ENCODE measurements at regions not wholly inside any gene's neighbourhood (a gene's known extent, or its start where the extent isn't known, plus 50 kb on each side); places are given as distances from the start of the nearest gene placed in this dataset.
"Not testable (repeated sequence)": the region's sequence is repeated elsewhere in the genome, so short reads cannot be mapped to it uniquely, and the experiment has no call there.

DNA sequence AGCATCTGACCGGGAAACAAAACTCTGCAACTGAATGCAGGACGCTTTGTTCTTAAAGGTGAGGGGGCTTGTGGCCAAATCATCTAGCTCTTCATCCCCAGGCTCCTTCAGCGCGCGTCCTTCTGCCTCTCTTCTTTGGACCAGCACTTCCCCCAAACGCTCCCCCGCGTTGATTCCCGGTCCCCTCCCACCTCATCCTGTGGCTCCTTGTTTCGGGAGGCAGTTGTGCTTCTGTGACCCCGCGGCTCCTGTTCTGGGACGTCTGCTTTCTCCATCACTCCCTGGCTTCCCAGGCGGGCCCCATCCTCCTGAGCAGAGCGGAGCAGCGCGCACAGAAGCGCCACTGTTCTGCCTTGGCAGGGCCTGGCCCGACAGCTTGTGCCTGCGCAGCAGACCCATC is 109.7 kb upstream of the ZNG1E start:
- H3K9me3 ChIP-seq (ENCODE audit: control insufficient read depth in 5 of 5, low read length in 5 of 5); H3K4me1 ChIP-seq (ENCODE audit: control insufficient read depth in 5 of 5, insufficient read depth in 5 of 5, low read length in 5 of 5); H3K36me3 ChIP-seq (ENCODE audit: control insufficient read depth in 5 of 5, insufficient read depth in 5 of 5, low read length in 5 of 5); H3K9ac ChIP-seq (ENCODE audit: low read length in 5 of 5); H3K27me3 ChIP-seq (ENCODE audit: control insufficient read depth in 5 of 5, insufficient read depth in 4 of 5, low read length in 5 of 5); H3K4me3 ChIP-seq (ENCODE audit: low read depth in 1 of 5, low read length in 5 of 5); H3K27ac ChIP-seq (ENCODE audit: low read depth, low read length): not testable (repeated sequence)

DNA sequence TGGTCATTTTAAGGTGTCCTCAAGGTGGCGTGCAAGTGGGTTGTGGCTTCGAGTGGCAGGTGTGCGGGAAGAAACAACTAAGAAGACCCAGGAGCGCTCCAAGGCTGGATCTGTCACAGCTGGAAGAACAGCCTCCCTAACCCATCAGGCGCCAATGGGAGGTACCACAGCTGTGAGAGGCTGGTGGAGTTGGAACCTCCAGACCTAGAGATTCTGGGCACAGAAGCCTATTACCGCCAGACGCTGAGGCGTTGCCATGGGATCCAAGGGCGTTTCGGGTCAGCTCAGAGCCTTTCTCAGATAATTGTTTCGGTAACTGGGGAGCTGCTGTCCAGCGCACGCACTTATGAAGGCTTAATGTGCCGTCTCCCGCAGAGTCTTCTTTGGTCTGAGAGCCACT is 156.7 kb upstream of the ZNG1E start:
- not testable (repeated sequence) for H3K9me3 ChIP-seq (ENCODE audit: control insufficient read depth in 5 of 5, low read length in 5 of 5); H3K27me3 ChIP-seq (ENCODE audit: control insufficient read depth in 5 of 5, insufficient read depth in 4 of 5, low read length in 5 of 5); H3K4me3 ChIP-seq (ENCODE audit: low read depth in 1 of 5, low read length in 5 of 5); H3K9ac ChIP-seq (ENCODE audit: low read length in 5 of 5); H3K36me3 ChIP-seq (ENCODE audit: control insufficient read depth in 5 of 5, insufficient read depth in 5 of 5, low read length in 5 of 5); H3K4me1 ChIP-seq (ENCODE audit: control insufficient read depth in 5 of 5, insufficient read depth in 5 of 5, low read length in 5 of 5); H3K27ac ChIP-seq (ENCODE audit: low read depth, low read length)

DNA sequence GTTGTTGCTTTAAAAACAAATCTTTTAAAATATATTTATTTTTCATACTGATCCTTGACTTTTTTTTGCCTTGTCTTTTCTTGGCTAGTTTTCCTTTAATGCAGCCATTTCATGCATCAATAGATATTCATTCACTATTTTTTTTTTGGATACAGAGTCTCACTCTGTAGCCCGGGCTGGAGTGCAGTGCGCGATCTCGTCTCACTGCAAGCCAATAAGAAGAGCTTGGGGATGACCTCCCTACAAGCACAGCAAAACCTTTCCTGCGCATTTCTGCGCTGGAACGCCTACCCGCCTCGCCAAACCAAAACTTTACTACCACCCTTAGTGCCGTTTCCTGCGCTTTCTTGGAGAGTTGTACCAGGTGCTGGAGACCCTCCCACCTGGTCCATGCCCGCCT is 161.3 kb upstream of the ZNG1E start:
- H3K27ac ChIP-seq (ENCODE audit: low read depth, low read length); H3K4me1 ChIP-seq (ENCODE audit: control insufficient read depth in 5 of 5, insufficient read depth in 5 of 5, low read length in 5 of 5); H3K9me3 ChIP-seq (ENCODE audit: control insufficient read depth in 5 of 5, low read length in 5 of 5); H3K36me3 ChIP-seq (ENCODE audit: control insufficient read depth in 5 of 5, insufficient read depth in 5 of 5, low read length in 5 of 5); H3K4me3 ChIP-seq (ENCODE audit: low read depth in 1 of 5, low read length in 5 of 5); H3K27me3 ChIP-seq (ENCODE audit: control insufficient read depth in 5 of 5, insufficient read depth in 4 of 5, low read length in 5 of 5); H3K9ac ChIP-seq (ENCODE audit: low read length in 5 of 5): not testable (repeated sequence)

DNA sequence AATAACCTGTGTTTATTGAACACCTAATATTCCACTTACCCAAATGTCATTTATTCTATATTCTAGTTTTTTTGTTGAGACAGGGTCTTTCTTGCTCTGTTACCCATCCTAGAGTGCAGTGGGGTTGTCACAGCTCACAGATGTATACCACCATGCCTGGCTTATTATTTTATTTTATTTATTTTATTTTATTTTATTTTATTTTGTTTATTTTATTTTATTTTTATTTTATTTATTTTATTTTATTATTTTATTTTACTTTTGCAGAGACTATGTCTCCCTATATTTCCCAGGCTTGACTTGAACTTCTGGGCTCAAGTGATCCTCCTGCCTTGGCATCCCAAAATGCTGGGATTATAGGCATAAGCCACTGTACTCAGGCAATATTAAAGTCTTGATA is 167.8 kb upstream of the ZNG1E start:
- H3K27me3 ChIP-seq (ENCODE audit: control insufficient read depth in 5 of 5, insufficient read depth in 4 of 5, low read length in 5 of 5); H3K36me3 ChIP-seq (ENCODE audit: control insufficient read depth in 5 of 5, insufficient read depth in 5 of 5, low read length in 5 of 5); H3K4me1 ChIP-seq (ENCODE audit: control insufficient read depth in 5 of 5, insufficient read depth in 5 of 5, low read length in 5 of 5); H3K9ac ChIP-seq (ENCODE audit: low read length in 5 of 5); H3K9me3 ChIP-seq (ENCODE audit: control insufficient read depth in 5 of 5, low read length in 5 of 5); H3K27ac ChIP-seq (ENCODE audit: low read depth, low read length); H3K4me3 ChIP-seq (ENCODE audit: low read depth in 1 of 5, low read length in 5 of 5): not testable (repeated sequence)

DNA sequence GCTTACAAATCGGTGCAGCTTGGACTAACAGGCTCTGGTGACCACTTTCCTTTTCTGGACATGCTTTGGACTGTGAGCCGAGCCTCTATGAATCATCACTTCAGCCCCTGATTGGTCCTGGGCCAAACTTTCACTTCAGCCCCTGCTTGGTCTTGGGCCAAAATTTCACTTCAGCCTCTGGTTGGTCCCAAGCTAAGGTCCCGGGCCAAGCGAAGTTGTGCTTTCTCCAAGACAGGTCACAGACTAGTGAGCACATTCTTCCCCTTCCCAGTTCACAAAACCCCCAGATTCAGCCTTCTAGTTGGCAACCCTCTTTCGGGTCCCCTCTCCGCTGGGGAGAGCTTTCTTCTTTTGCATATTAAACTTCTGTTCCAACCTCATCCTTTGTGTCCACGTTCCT is 171.0 kb upstream of the ZNG1E start:
- H3K9ac ChIP-seq (ENCODE audit: low read length in 5 of 5); H3K4me1 ChIP-seq (ENCODE audit: control insufficient read depth in 5 of 5, insufficient read depth in 5 of 5, low read length in 5 of 5); H3K9me3 ChIP-seq (ENCODE audit: control insufficient read depth in 5 of 5, low read length in 5 of 5); H3K4me3 ChIP-seq (ENCODE audit: low read depth in 1 of 5, low read length in 5 of 5); H3K36me3 ChIP-seq (ENCODE audit: control insufficient read depth in 5 of 5, insufficient read depth in 5 of 5, low read length in 5 of 5); H3K27ac ChIP-seq (ENCODE audit: low read depth, low read length); H3K27me3 ChIP-seq (ENCODE audit: control insufficient read depth in 5 of 5, insufficient read depth in 4 of 5, low read length in 5 of 5): not testable (repeated sequence)

DNA sequence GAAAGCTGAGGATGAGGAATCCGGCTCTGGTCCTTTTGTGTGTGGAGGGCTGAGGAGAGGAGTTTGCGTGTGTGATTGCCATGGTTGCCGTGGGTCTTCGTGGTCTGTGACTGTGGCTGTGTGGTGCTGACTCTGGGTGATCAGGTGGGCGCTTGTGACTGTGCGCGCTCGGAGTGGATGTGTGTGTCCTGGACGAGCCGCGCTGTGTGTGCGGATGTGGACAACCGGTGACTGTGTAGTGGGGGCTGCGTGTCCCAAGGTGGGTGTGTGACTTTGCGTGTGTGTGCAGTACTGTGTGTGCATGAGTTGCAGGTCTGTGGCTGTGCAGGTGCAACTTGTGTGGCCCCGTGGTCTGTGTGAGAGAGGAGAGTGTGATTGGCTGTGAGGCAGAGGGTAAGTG is 172.0 kb upstream of the ZNG1E start:
- H3K27ac ChIP-seq (ENCODE audit: low read depth, low read length); H3K4me3 ChIP-seq (ENCODE audit: low read depth in 1 of 5, low read length in 5 of 5); H3K27me3 ChIP-seq (ENCODE audit: control insufficient read depth in 5 of 5, insufficient read depth in 4 of 5, low read length in 5 of 5); H3K9ac ChIP-seq (ENCODE audit: low read length in 5 of 5); H3K4me1 ChIP-seq (ENCODE audit: control insufficient read depth in 5 of 5, insufficient read depth in 5 of 5, low read length in 5 of 5); H3K9me3 ChIP-seq (ENCODE audit: control insufficient read depth in 5 of 5, low read length in 5 of 5); H3K36me3 ChIP-seq (ENCODE audit: control insufficient read depth in 5 of 5, insufficient read depth in 5 of 5, low read length in 5 of 5): not testable (repeated sequence)

DNA sequence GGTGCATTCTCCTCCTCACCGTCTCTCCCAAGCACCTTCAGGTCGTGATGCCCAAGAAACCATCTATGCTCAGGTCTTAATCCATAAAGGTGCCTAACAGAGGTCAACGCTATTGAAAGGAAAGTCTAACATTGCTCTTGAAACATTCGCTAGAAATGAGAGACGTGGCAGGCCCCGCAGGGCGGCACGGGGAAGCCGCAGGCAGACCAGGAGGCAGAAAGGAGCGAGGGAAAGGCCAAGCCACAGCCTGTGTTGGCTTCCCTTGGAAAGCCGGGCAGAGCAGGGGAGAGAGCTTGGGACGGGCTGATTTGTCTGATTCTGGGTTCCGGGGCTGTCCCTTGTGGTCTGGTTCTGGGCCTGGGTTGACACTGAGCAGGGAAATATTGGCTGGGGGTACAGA is 192.8 kb upstream of the ZNG1E start:
- not testable (repeated sequence) for H3K4me1 ChIP-seq (ENCODE audit: control insufficient read depth in 5 of 5, insufficient read depth in 5 of 5, low read length in 5 of 5); H3K27ac ChIP-seq (ENCODE audit: low read depth, low read length); H3K27me3 ChIP-seq (ENCODE audit: control insufficient read depth in 5 of 5, insufficient read depth in 4 of 5, low read length in 5 of 5); H3K9ac ChIP-seq (ENCODE audit: low read length in 5 of 5); H3K9me3 ChIP-seq (ENCODE audit: control insufficient read depth in 5 of 5, low read length in 5 of 5); H3K4me3 ChIP-seq (ENCODE audit: low read depth in 1 of 5, low read length in 5 of 5); H3K36me3 ChIP-seq (ENCODE audit: control insufficient read depth in 5 of 5, insufficient read depth in 5 of 5, low read length in 5 of 5)

DNA sequence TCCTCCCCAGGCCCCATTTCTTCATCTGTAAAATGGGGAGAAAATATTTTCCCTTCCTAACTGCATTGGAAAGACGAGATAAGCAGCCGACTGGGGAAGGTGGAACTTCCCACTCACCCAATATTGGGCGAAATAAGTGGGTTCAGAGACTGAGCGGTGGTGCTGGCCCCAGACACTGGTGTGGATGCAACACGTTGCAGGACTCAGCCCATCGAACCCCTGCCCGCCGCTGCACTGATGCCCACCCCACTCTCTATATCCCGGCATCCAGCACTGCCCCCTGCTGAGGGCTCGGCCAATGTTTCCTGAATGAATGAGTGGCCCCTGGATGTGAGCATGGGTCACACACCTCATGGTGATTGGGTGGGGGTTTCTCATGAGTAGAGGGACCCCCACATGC is 194.4 kb upstream of the ZNG1E start:
- H3K9ac ChIP-seq (ENCODE audit: low read length in 5 of 5); H3K36me3 ChIP-seq (ENCODE audit: control insufficient read depth in 5 of 5, insufficient read depth in 5 of 5, low read length in 5 of 5); H3K4me3 ChIP-seq (ENCODE audit: low read depth in 1 of 5, low read length in 5 of 5): not testable (repeated sequence)

DNA sequence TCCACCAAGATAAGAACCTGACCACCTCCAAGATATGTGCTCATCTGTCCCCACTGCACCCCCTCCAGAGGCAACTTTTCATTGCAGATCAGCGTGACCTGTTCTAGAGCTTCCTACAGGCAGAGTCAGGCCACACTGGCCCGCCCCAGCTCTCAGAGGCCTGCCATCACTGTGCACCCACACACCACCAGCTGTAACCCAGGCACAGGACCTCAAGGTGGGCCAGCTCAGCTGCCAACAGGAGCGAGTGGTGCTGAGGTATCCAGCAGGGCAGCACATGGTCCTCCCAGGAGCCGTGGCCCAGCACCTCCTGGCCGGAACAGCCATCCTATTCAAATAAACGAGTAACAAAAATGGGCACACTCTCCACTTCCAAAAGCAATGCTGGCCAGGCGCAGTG is 189.9 kb upstream of the FOXD4L5 start:
- not testable (repeated sequence) for H3K4me3 ChIP-seq (ENCODE audit: low read depth in 1 of 5, low read length in 5 of 5); H3K27me3 ChIP-seq (ENCODE audit: control insufficient read depth in 5 of 5, insufficient read depth in 4 of 5, low read length in 5 of 5); H3K36me3 ChIP-seq (ENCODE audit: control insufficient read depth in 5 of 5, insufficient read depth in 5 of 5, low read length in 5 of 5); H3K27ac ChIP-seq (ENCODE audit: low read depth, low read length); H3K9me3 ChIP-seq (ENCODE audit: control insufficient read depth in 5 of 5, low read length in 5 of 5); H3K4me1 ChIP-seq (ENCODE audit: control insufficient read depth in 5 of 5, insufficient read depth in 5 of 5, low read length in 5 of 5); H3K9ac ChIP-seq (ENCODE audit: low read length in 5 of 5)

More for the DNA sequence above, 194.4 kb upstream of the ZNG1E start:
- not testable (repeated sequence) for H3K9me3 ChIP-seq (ENCODE audit: control insufficient read depth in 5 of 5, low read length in 5 of 5); H3K4me1 ChIP-seq (ENCODE audit: control insufficient read depth in 5 of 5, insufficient read depth in 5 of 5, low read length in 5 of 5); H3K27me3 ChIP-seq (ENCODE audit: control insufficient read depth in 5 of 5, insufficient read depth in 4 of 5, low read length in 5 of 5); H3K27ac ChIP-seq (ENCODE audit: low read depth, low read length)

DNA sequence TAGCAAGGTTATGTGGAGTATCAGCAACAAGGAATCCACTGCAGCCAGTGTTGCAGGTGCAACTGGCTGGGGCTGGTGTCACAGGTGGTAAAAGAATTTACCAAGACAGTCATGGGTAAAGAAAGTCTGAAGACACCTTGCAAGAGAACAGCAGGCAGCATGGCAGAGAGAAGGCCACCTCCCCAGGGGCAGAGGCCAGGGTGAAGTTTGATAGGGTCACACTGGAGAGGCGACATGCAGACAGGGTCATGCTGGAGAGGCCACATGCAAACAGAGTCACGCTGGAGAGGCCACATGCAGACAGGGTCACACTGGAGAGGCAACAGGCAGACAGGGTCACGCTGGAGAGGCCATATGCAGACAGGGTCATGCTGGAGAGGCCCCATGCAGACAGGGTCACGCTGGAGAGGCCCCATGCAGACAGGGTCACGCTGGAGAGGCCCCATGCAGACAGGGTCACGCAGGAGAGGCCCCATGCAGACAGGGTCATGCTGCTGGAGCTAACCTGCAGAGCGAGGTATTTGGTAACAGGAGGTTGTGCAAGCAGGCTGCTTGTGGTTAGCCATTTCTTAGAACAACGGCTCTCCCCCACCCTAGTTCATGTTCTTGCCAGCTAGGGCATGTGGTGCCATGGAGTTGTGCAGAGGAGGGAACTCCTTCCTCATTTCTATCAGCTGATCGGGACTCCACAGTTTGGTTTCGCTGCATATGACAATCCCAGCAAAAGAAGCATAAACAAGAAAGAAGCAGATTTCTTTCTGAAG is 188.2 kb upstream of the FOXD4L5 start:
- H3K4me3 ChIP-seq (ENCODE audit: low read depth in 1 of 5, low read length in 5 of 5); H3K36me3 ChIP-seq (ENCODE audit: control insufficient read depth in 5 of 5, insufficient read depth in 5 of 5, low read length in 5 of 5); H3K27me3 ChIP-seq (ENCODE audit: control insufficient read depth in 5 of 5, insufficient read depth in 4 of 5, low read length in 5 of 5); H3K27ac ChIP-seq (ENCODE audit: low read depth, low read length); H3K4me1 ChIP-seq (ENCODE audit: control insufficient read depth in 5 of 5, insufficient read depth in 5 of 5, low read length in 5 of 5); H3K9ac ChIP-seq (ENCODE audit: low read length in 5 of 5); H3K9me3 ChIP-seq (ENCODE audit: control insufficient read depth in 5 of 5, low read length in 5 of 5): not testable (repeated sequence)

DNA sequence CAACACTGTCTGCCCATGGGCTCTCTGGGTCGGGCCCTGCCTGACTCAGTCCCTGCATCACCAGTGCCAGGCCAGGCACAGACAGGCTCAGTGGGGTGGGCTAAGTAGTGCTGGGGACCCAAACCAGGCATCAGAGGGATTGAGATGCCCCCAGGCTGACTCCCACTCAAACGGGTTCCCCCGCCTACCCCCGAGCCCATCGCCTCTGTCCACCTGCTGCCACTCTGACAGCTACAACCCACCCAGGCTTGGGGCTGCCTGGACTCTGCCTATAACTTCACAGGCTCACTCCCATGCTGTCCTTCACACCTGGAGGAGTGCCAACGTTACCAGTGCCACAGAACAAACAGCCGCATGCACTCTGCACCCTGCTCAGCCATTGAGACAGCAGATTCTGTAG is 186.1 kb upstream of the FOXD4L5 start:
- H3K27ac ChIP-seq (ENCODE audit: low read depth, low read length): not testable (repeated sequence)

More for the DNA sequence above, 186.1 kb upstream of the FOXD4L5 start:
- not testable (repeated sequence) for H3K36me3 ChIP-seq (ENCODE audit: control insufficient read depth in 5 of 5, insufficient read depth in 5 of 5, low read length in 5 of 5); H3K4me3 ChIP-seq (ENCODE audit: low read depth in 1 of 5, low read length in 5 of 5); H3K9me3 ChIP-seq (ENCODE audit: control insufficient read depth in 5 of 5, low read length in 5 of 5); H3K4me1 ChIP-seq (ENCODE audit: control insufficient read depth in 5 of 5, insufficient read depth in 5 of 5, low read length in 5 of 5); H3K27me3 ChIP-seq (ENCODE audit: control insufficient read depth in 5 of 5, insufficient read depth in 4 of 5, low read length in 5 of 5); H3K9ac ChIP-seq (ENCODE audit: low read length in 5 of 5)
